GM18520 (cell line): ENCODE measurements at regions not wholly inside any gene's neighbourhood (a gene's known extent, or its start where the extent isn't known, plus 50 kb on each side); places are given as distances from the start of the nearest gene placed in this dataset.
"Not testable (repeated sequence)": the region's sequence is repeated elsewhere in the genome, so short reads cannot be mapped to it uniquely, and the experiment has no call there.

ENCODE experiments used
- ATAC-seq: cut with Tn5 transposase; IDR thresholded peaks from one replicate; pipeline ENCODE4 v1.9.1; 2021; ENCODE audit not compliant: unreplicated experiment

- no peak for ATAC-seq
These were observed 88.2 kb upstream of the SEMA3C start for GRCh38 chr7:81007051-81007450.

GRCh38 chr7:81005254-81005653, 86.4 kb upstream of the SEMA3C start:
- ATAC-seq: no peak

- no peak for ATAC-seq
These were observed 85.2 kb upstream of the SEMA3C start for GRCh38 chr7:81004098-81004497.

- no peak for ATAC-seq
These were observed 84.5 kb upstream of the SEMA3C start for GRCh38 chr7:81003326-81003725.

- no peak for ATAC-seq
These were observed 83.6 kb upstream of the SEMA3C start for GRCh38 chr7:81002421-81002820.

GRCh38 chr7:80999771-81000170, 80.9 kb upstream of the SEMA3C start:
- ATAC-seq: no peak

GRCh38 chr7:80999100-80999499, 80.2 kb upstream of the SEMA3C start:
- ATAC-seq: no peak

GRCh38 chr7:80997841-80998240, 79.0 kb upstream of the SEMA3C start:
- ATAC-seq: no peak

GRCh38 chr7:80996236-80996635, 77.4 kb upstream of the SEMA3C start:
- not testable (repeated sequence) for ATAC-seq

GRCh38 chr7:80991654-80992053, 72.8 kb upstream of the SEMA3C start:
- ATAC-seq: no peak

- ATAC-seq: no peak
These were observed 65.8 kb upstream of the SEMA3C start for GRCh38 chr7:80984619-80985018.

- ATAC-seq: no peak
These were observed 62.6 kb upstream of the SEMA3C start for GRCh38 chr7:80981405-80981804.

- no peak for ATAC-seq
These were observed 58.9 kb upstream of the SEMA3C start for GRCh38 chr7:80977751-80978150.

- no peak for ATAC-seq
These were observed 55.8 kb upstream of the SEMA3C start for GRCh38 chr7:80974396-80975358.

- ATAC-seq: no peak
These were observed 52.4 kb upstream of the SEMA3C start for GRCh38 chr7:80971225-80971624.
